ENCODE measurements at regions not wholly inside any gene's neighbourhood (a gene's known extent, or its start where the extent isn't known, plus 50 kb on each side); places are given as distances from the start of the nearest gene placed in this dataset.
"Not testable (repeated sequence)": the region's sequence is repeated elsewhere in the genome, so short reads cannot be mapped to it uniquely, and the experiment has no call there.

DNA sequence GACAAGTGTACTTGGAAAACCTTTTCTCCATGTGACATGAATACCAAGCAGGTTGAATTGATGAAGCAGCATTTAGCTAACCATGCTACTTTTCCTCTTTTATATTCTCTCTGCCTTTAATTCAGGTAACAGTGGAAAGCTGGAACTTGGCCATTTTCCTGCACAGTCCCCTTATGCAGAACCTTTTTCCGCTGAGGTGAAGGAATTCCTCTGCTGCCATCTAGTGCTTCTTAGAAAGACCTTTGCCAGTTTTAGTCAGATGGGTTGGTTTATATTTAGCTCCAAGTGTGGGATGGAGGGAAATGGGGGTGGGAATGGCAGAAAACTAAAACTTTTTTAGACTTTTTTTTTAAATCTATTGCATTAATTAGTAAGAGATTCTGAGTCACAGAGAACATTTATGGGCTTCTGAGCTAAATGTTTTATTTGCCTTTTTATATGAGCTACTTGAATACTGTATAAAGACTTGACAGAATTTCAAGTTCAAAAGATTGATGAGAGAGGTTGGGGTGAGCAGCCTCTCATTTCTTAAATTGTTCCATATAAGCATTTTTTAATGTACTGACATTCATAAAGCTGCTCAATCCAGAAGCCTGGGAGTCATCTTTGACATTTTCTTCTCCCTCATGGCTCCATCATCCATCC, 153.9 kb upstream of the ZC3H12C start:
- DNase-seq (ENCODE audit: low spot score), result peak; percentile 63

DNA sequence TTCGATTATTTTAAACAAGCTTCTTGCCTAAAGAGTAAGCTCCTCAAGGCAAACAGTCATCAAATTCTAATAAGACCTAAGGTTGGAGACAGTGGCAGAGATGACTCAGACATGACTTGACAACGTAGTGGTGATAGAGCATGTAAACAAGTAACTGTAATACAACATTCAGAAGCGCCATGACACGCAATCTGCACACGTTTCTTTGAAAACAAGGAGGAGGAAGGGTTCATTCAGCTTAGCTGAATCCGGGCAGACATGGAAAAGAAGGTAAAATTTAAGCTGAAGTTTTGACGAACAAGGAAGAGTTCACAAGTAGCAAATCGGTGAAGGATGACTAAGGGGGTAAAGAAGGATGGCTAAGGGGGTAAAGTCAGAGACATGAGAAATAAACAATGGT, 152.4 kb upstream of the ZC3H12C start:
- no peak for DNase-seq (ENCODE audit: low spot score)

DNA sequence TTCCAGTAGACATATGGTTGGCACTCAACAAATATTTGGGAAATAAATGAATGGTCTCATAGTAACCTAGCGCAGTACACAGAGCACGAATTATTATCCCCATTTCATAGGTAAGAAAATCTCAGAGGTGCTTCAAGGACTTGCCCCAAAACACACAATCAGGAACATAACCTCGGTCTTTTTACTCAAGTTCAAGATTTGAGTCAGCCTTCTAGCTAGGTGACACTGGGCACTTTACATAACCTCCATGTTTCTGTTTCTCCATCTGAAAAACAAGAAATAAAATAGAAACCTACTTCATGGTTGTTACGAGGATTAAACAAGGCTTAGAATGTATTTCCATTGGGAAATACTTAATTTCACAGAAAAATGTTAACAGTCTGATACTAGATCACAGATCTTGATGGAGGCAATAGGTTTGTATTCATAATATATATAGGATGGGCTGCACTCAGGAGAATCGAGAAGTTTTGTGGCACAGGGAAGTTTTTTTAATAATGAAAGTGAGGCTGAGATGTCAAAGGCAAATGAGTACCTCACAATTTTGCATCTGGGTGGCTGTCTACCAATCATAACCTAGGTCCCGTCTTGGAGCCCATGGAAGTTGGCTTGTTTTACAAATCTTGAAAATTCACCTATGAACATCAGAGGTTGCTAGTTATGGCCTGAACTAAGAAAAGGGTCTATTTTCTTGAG, 147.4 kb upstream of the ZC3H12C start:
- no peak for DNase-seq (ENCODE audit: low spot score)

DNA sequence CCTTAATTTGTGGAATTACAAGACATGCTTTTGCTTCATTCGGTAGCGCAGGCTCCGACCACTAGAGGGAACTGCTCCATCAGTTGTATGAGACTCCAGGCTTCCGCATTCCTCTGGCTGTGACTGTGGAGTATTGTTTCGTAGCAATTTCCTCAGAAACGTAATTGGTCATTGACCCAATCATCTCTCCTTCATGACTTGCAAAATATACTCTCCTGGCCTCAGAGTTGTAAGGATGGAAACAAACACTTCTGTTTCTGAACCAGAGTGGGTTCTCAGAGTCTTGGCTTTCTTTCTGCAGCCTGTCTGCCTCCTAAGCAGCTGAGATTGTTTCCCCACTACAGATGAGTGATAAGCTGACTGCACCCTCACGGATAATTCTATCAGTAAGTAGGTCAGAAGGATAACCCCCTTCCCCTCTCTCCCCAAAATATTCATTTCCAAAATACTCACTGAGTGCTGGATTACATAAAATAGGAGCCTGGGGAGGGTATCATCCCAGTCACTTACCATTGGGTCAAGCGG, 146.8 kb upstream of the ZC3H12C start:
- DNase-seq (ENCODE audit: low spot score), result peak; percentile 81

DNA sequence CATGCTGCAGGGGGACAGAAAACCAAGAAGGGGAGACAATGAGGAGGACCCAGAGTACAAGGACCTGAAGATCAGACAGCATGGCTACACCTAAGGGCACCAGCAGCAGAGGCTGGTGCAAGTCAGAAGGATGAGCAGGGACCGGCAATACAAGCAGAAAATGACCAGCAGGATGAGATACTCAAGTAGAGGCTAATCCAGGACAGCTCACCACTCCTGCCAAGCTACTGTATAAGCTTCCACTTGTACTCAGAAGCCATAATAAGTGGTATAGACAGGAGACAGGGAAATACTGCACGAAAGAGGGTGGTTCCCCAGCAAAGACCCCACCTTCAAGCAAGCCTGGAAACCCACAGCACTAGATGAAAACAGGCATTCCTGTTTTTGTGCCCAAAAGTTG, 138.7 kb upstream of the ZC3H12C start:
- no peak for DNase-seq (ENCODE audit: low spot score)

DNA sequence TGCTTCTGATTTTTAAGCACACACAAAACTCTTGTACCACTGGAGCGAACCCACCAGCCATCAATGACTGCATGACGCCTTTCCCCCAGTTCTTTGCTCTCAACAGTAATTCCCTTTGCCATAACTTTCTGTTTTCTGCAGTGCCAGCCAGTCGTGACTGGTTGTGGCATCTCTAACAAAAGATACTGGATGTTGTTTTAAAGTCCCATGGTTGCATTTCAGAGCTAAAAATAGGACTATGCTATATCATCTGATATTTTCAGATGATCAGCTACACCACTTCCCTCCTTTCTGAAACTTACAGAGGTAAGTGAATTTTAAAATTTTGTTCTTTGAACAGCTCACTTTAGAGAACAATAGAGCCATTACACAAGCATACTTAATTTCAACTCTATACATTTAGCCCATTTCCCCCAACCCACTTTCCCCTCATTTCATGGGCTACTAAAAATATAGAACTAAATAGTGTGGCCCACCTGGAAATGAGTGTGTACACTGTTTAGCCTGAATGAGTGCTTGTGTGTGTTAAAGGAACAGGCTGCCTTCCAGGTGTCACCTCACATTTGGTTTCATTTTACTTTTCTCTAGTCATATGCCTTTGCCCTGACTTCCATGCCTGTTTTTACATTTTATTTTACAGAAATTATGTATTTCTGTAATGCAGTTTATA, 136.9 kb upstream of the ZC3H12C start:
- no peak for DNase-seq (ENCODE audit: low spot score)

DNA sequence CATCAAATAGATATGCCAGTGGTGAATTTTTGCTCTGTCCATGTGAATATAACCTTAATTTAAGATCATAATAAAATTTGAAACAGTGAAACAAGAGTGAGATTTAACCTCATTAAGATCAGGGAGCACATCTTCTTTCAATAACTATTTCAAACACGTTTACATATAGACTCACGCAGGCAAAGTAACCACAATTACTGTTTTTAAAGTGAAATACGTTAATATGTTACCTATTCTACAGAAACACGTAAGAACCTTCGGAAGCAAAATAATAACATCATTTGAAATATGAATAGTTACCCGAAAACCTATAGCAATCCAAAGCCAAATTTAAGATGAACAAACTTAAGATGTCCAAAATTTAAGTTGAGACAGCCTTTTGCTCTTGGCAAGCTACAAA, 136.2 kb upstream of the ZC3H12C start:
- DNase-seq (ENCODE audit: low spot score), result no peak

DNA sequence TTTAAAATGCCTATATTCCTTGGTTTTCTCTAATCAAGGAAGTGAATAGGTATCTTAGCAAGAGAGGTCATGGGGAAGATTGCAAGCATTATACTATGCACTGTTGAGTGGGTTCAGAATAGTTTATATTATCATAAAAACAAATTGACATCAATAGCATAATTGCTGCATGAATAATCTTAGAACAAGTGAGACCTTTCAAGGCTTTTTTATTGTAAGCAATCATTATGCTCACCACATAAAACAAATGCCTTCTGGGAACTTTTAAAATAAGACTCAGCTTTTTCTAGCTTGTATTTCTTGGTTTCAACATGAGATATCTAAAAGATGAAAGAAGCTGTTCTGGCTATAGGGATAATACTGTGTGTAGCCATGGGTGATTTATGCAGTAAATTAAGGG, 135.6 kb upstream of the ZC3H12C start:
- no peak for DNase-seq (ENCODE audit: low spot score)

DNA sequence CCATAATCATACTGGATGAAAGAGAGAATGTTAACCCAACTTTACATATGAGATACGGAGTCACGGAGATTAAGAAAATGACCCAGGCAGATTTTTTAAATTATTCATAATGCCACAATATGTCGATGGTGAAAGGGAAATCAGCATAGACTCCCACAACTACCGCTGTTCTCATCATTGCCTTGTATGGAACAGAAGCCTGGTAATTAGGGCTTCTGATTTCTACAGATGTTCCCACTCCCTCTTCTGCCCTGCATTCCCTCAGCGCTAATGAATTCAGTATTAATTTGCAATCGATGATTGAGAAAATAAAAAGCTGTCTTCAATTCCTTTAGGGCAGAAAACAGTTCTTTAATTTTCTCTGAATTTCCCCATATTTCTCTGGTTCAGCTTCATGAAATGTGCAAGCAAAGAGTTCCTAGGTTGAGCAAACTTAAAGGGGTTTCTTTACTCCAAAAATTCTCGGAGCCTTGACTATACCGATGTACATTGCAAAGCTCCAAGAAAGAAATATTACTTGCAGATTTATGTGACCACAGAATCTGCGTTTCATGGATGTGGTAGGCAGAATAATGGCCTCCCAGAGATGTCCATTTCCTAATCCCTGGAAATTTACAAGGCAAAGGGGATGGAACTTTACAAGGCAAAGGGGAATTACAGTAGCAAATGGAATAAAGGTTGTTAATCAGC, 134.9 kb upstream of the ZC3H12C start:
- no peak for DNase-seq (ENCODE audit: low spot score)

DNA sequence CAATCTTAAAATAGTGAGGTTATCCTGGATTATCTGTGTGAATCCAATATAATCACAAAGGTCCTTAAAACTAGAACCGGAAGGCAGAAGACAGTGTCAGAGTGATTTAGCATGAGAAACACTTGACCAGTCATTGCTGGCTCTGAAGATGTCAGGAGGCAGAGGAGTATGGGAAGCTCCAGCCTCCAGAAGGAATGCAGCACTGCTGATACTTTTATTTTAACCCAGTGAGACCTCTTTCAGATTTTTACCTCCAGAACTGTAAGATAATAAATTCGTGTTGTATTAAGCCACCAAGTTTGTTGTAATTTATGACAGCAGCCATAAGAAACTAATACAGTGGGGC, 134.4 kb upstream of the ZC3H12C start:
- DNase-seq (ENCODE audit: low spot score), result no peak

DNA sequence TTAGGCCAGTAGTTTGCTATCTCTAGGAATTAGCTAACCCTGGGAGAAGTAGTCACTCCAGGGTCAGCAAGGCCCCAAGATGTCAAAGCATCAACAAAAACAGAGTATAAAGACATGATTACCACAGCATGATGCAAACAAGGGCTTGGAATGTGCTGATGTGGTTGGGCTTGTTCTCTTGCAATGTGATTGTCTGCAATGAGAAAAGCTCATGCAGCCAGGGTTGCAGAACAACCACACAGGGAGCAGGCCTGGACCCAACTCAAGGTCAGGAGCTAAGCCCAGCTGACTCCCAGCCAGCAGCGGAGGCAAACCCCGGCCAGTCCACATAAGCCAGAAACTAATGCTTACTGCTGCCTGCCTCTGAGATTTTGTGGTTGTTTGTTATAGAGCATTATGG, 132.4 kb upstream of the ZC3H12C start:
- DNase-seq (ENCODE audit: low spot score), result peak; percentile 22

DNA sequence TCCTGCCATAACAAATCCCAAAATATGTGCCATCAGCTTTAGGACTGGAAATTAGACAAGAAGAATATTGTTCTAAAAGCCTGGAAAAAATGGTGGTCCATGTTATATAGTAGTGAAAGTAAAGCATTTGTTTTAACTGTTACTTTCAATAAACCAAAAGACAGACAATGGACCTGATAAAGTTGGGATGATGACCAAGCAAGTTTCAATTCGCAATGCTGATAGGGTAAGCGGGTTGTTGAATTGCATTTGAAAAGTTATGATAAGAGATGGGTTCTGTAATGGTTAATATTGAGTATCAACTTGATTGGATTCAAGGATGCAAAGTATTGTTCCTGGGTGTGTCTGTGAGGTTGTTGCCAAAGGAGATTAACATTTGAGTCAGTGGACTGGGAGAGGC, 131.9 kb upstream of the ZC3H12C start:
- no peak for DNase-seq (ENCODE audit: low spot score)

DNA sequence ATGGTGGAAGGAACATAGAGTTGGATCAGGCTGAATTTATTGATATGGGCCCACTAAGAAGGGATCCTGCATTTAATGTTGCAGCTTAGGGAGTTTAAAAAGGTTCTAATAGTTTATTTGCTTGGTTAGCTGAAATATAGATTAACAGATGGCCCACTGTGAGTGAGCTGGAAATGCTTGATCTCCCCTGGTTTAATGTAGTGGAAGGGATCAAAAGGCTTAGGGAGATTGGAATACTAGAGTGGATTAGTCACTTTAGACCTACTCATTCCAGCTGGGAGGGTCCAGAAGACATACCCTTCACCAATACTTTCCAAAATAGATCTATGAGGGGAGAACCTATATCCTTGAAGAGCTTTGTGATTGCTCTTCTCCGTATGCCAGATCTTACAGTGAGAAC, 130.1 kb upstream of the ZC3H12C start:
- no peak for DNase-seq (ENCODE audit: low spot score)

DNA sequence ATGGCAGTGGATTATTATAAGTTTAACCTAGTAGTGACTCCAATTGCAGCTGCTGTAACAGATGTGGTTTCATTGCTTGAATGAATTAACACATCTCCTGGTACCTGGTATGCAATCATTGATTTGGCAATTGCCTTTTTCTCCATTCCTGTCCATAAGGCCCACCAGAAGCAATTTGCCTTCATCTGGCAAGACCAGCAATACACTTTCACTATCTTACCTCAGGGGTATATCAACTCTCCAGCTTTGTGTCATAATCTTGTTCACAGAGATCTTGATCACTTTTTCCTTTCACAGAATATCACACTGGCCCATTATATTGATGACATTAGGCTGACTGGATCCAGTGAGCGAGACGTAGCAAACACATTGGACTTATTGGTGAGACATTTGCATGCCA, 128.7 kb upstream of the ZC3H12C start:
- no peak for DNase-seq (ENCODE audit: low spot score)

DNA sequence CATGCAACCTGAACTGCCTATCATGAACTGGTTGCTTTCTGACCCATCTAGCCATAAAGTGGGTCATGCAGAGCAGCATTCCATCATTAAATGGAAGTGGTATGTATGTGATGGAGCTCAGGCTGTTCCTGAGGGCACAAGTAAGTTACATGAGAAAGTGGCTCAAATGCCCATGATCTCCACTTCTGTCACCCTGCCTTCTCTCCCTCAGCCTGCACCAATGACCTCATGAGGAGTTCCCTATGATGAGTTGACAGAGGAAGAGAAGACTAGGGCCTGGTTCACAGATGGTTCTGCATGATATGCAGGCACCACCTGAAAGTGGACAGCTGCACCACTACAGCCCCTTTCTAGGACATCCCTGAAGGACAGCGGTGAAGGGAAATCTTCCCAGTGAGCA, 127.7 kb upstream of the ZC3H12C start:
- DNase-seq (ENCODE audit: low spot score), result not testable (repeated sequence)

DNA sequence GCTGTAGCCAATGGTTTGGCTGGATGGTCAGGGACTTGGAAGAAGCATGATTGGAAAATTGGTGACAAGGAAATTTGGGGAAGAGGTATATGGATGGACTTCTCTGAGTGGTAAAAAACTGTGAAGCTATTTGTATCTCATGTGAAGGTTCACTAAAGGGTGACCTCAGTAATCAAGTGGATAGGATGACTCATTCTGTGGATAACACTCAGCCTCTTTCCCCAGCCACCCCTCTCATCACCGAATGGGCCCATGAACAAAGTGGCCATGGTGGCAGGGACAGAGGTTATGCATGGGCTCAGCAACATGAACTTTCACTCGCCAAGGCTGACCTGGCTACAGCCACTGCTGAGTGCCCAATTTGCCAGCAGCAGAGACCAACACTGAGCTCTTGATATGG, 127.3 kb upstream of the ZC3H12C start:
- not testable (repeated sequence) for DNase-seq (ENCODE audit: low spot score)

DNA sequence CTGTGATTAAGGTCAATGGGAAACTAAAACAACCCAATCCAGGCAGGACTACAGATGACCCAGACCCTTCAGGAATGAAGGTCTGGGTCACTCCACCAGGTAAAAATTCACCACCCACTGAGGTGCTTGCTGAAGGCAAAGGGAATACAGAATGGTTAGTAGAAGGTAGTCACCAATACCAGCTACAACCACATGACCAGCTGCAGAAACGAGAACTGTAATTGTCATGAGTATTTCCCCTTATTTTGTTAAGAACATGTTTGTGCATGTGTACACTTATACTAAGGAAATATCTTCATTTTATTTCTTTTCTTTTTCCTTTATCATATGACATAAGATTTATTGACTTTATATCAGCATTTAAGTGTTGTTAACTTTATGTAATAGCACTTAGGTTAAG, 126.1 kb upstream of the ZC3H12C start:
- not testable (repeated sequence) for DNase-seq (ENCODE audit: low spot score)

DNA sequence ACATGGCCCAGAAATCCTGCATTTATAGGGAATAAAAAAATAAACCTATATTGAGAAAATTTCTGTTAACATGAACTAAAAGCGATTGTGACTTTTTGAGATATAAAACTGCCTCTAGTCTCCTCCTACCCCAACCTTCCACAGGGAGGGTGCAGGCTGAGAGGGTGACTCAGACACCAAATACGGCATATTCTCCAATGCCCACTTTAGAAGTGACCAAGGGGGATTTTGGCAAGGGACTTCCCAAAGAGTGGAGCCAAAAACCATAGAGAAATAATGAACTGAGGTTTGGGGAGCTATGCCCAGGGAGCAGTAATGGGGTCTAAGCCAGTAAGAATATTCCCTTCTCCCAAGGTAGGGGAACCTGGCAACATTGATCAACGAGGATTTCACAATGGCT, 124.9 kb upstream of the ZC3H12C start:
- no peak for DNase-seq (ENCODE audit: low spot score)

DNA sequence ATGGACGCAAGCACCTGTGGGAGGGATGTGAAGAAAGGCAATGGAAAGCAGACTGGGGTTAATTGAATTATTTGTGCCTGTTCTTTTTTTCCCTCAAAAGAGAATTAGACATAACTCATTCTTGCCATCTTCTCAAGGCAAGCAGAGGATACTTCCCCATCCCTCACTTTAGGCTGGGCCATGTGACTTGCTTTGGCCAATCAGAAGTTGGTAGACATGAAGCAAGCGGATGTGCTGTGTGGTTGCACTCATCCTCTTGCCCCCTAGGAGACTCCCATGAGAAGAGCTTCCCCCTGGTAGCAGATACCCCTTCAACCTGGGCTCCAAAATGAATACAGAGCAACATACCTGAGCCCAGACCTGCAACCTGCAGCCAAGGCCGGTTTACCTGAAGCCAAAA, 124.4 kb upstream of the ZC3H12C start:
- no peak for DNase-seq (ENCODE audit: low spot score)

DNA sequence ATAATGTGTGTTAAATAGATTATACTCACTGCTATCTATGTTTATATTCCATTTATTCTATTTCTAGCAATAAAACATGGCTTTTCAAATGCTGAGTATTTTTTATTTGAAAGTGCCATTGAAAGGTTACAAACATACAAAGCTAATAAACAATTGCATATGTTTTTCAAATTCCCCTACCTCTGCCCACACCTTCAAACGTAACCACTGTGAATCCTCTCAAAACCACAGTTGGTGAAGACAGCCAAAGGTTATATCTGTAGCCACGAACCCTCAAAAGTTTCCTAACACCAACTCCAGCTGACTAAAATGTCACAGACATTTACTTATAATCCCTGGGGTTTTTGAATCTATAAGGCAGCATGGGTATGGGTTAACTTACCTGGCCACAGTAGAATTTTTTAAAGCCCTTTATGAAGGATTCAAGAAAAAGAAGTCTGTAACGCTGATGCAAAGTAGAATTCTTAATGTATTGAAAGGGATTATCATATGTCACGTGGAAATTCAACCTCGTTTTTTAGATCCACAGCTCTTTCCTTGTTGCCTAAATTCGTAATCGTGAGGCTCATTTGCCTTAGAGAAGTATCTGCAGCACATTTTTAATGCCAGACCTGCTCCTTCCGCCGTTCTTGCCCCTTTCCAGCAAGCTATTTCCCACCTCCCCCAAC, 122.5 kb upstream of the ZC3H12C start:
- DNase-seq (ENCODE audit: low spot score), result no peak

DNA sequence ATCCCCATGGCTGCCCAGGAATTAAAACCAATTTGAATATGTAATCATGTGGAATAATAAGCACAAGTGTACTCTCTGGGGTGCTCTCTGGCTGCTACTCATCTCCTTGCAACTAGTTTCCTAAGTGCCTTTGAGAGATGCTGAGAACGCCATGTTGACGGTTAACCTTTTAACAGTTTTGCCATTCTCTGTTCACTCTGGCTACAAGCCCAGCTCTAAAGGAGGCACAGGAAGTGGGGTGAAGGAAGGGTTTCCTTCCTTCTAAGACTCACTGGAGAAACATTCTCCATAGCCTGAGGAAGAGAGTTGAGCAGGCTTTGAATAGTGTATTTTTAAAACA, 122.0 kb upstream of the ZC3H12C start:
- DNase-seq (ENCODE audit: low spot score), result no peak

DNA sequence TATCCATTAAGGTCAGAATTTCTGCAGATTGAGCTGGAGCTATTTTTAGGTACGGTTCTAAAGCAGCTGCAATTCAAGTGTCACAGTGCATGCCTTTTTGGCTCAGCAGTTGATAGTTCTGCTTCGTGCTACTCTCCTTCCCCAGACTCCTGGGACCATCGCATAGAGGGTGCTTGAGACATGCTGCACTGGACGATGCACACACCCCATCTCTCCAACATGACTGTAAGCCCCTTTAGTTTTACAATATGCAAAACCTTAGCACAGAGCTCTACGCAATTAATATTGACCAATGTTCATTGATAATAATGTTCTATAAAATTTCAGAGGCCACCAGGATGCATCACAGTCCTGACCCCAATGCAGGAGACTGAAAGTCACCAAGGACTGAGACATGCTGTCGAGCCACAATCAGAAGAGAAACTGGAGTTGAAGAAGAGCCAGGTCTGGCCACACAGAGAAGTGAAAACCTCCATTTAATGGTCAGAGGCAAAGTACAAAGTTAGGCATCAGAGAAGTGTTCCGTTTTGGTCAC, 120.9 kb upstream of the ZC3H12C start:
- DNase-seq (ENCODE audit: low spot score), result no peak
